ENCODE measurements at regions not wholly inside any gene's neighbourhood (a gene's known extent, or its start where the extent isn't known, plus 50 kb on each side); places are given as distances from the start of the nearest gene placed in this dataset.
"Not testable (repeated sequence)": the region's sequence is repeated elsewhere in the genome, so short reads cannot be mapped to it uniquely, and the experiment has no call there.

GRCh38 chr9:24652181-24652580 lies 106.5 kb upstream of the IZUMO3 start:
- no peak overlapping the region for H3K27ac ChIP-seq (ENCODE audit: low read length)
- no peaks in the 10 kb centered on the region for H3K4me1 ChIP-seq (ENCODE audit: control insufficient read depth, insufficient read depth, low read length)
- no peaks in the 10 kb centered on the region for H3K36me3 ChIP-seq (ENCODE audit: control insufficient read depth, insufficient read depth, low read length)
- no TSS peak for BruUV-seq (replicated peaks)
- in situ Hi-C loops (cut with HindIII; ENCODE audit: low pct_unique_long_range_greater_than_20kb, low sequenced_read_pairs): no loop called here
- CTCF ChIA-PET: no interaction called here
- no peaks in the 10 kb centered on the region for H3K27me3 ChIP-seq (ENCODE audit: control insufficient read depth, insufficient read depth, low read length)
- intact Hi-C loops (cut with micrococcal nuclease; ENCODE audit: unreplicated experiment): no loop called here
- H3K9me3 ChIP-seq (ENCODE audit: control insufficient read depth, insufficient read depth, low read depth, low read length): no peaks in the 10 kb centered on the region
- TF ChIP-seq CTCF (IDR thresholded peaks at IDR 0.05): no peak
- TF ChIP-seq POLR2AphosphoS5 (IDR thresholded peaks at IDR 0.05; ENCODE audit: low read depth, low read length): no peak
- no peak for TF ChIP-seq TCF7L2 (IDR thresholded peaks at IDR 0.05; ENCODE audit: low read depth, low read length)
- no peak for TF ChIP-seq REST (IDR thresholded peaks at IDR 0.05; ENCODE audit: insufficient read depth in 1 of 2, low read depth in 2 of 2, low read length in 1 of 2)
- DNase-seq (ENCODE audit: low read depth, low spot score) (no peak), ATAC-seq (no peak)
- H3K4me3 ChIP-seq (ENCODE audit: low read depth in 2 of 2, low read length in 2 of 2): no peak overlapping the region
- POLR2A ChIA-PET: no interaction called here

GRCh38 chr9:24628809-24629208 lies 83.1 kb upstream of the IZUMO3 start:
- intact Hi-C loops (cut with micrococcal nuclease; ENCODE audit: unreplicated experiment); H3K4me1 ChIP-seq (ENCODE audit: control insufficient read depth, insufficient read depth, low read length); H3K4me3 ChIP-seq (ENCODE audit: low read depth in 2 of 2, low read length in 2 of 2); H3K27me3 ChIP-seq (ENCODE audit: control insufficient read depth, insufficient read depth, low read length); H3K9me3 ChIP-seq (ENCODE audit: control insufficient read depth, insufficient read depth, low read depth, low read length); in situ Hi-C loops (cut with HindIII; ENCODE audit: low pct_unique_long_range_greater_than_20kb, low sequenced_read_pairs); POLR2A ChIA-PET; ATAC-seq; DNase-seq (ENCODE audit: low read depth, low spot score); CTCF ChIA-PET; H3K27ac ChIP-seq (ENCODE audit: low read length); H3K36me3 ChIP-seq (ENCODE audit: control insufficient read depth, insufficient read depth, low read length); BruUV-seq (replicated peaks): not testable (repeated sequence)

- Histone ChIP-seq H3K27ac (ENCODE audit: low read length) (no peak overlapping the region), H3K27me3 (ENCODE audit: control insufficient read depth, insufficient read depth, low read length) (no peaks in the 10 kb centered on the region), H3K4me3 (ENCODE audit: low read depth in 2 of 2, low read length in 2 of 2) (no peak overlapping the region), H3K4me1 (ENCODE audit: control insufficient read depth, insufficient read depth, low read length) (no peaks in the 10 kb centered on the region), H3K9me3 (ENCODE audit: control insufficient read depth, insufficient read depth, low read depth, low read length) (no peaks in the 10 kb centered on the region), H3K36me3 (ENCODE audit: control insufficient read depth, insufficient read depth, low read length) (no peaks in the 10 kb centered on the region)
- TF ChIP-seq TCF7L2 (IDR thresholded peaks at IDR 0.05; ENCODE audit: low read depth, low read length) (no peak), REST (IDR thresholded peaks at IDR 0.05; ENCODE audit: insufficient read depth in 1 of 2, low read depth in 2 of 2, low read length in 1 of 2) (no peak), POLR2AphosphoS5 (IDR thresholded peaks at IDR 0.05; ENCODE audit: low read depth, low read length) (no peak), SIN3A (IDR thresholded peaks at IDR 0.05; ENCODE audit: borderline replicate concordance, insufficient read depth, low read depth, low read length) (no peak), CTCF (IDR thresholded peaks at IDR 0.05) (no peak)
- ChIA-PET POLR2A (no interaction called here), CTCF (no interaction called here)
- BruUV-seq (replicated peaks): no TSS peak
- DNase-seq (ENCODE audit: low read depth, low spot score) (no peak), ATAC-seq (no peak)
- in situ Hi-C loops (cut with HindIII; ENCODE audit: low pct_unique_long_range_greater_than_20kb, low sequenced_read_pairs) (no loop called here), intact Hi-C loops (cut with micrococcal nuclease; ENCODE audit: unreplicated experiment) (no loop called here)
Measured at GRCh38 chr9:24625097-24625496, 79.4 kb upstream of the IZUMO3 start.
